Heart left ventricle (tissue), 16 donors: ENCODE measurements at regions not wholly inside any gene's neighbourhood (a gene's known extent, or its start where the extent isn't known, plus 50 kb on each side); places are given as distances from the start of the nearest gene placed in this dataset.

Experiments
- ATAC-seq, 4 donors: fragments of 200-7000 bp; cut with Tn5 transposase; one replicate each; pipeline ENCODE4 v1.9.1; 2020 to 2022; ENCODE audit warnings: moderate library complexity in 4 of 4, mild to moderate bottlenecking in 3 of 4, moderate number of reproducible peaks in 1 of 4
- DNase-seq, 5 donors: peaks; one replicate each; pipeline ENCODE4 v3.0.0-alpha.2; 2020
- H3K27ac ChIP-seq, 12 donors: fragments of 200-600 bp; sonication (generic) in 4 of 12; one replicate each; pipeline versions ENCODE4 v1.5.0 to v1.8.0; 2016 to 2022; ENCODE audit warnings: mild to moderate bottlenecking in 2 of 12
- H3K27me3 ChIP-seq, 9 donors: fragments of 200-600 bp; sonication (generic) in 2 of 9; one replicate each; pipeline versions ENCODE4 v1.5.1 to v1.8.0; 2016 to 2022; ENCODE audit warnings: mild to moderate bottlenecking in 3 of 9
- H3K36me3 ChIP-seq, 9 donors: fragments of 200-600 bp; sonication (generic) in 2 of 9; one replicate each; pipeline versions ENCODE4 v1.5.0 to v1.8.0; 2018 to 2022; ENCODE audit warnings: mild to moderate bottlenecking in 2 of 9
- H3K4me1 ChIP-seq, 12 donors: fragments of 200-600 bp; sonication (generic) in 4 of 12; one replicate each; pipeline versions ENCODE4 v1.5.0 to v1.8.0; 2016 to 2022; ENCODE audit warnings: mild to moderate bottlenecking in 3 of 12
- H3K4me3 ChIP-seq, 12 donors: fragments of 200-600 bp; sonication (generic) in 4 of 12; one replicate each; pipeline versions ENCODE4 v1.5.0 to v1.8.0; 2017 to 2022; ENCODE audit warnings: mild to moderate bottlenecking in 9 of 12, moderate library complexity in 4 of 12
- H3K9me3 ChIP-seq, 12 donors: fragments of 200-600 bp; sonication (generic) in 4 of 12; one replicate each; pipeline versions ENCODE4 v1.5.0 to v1.8.0; 2016 to 2022; ENCODE audit warnings: mild to moderate bottlenecking in 1 of 12
- POLR2A ChIP-seq, 2 donors: fragments of 450-650 bp; IDR thresholded peaks; one replicate each; pipeline ENCODE4 v1.6.1; 2017; ENCODE audit warnings: antibody characterized with exemption in 2 of 2, mild to moderate bottlenecking in 2 of 2, moderate library complexity in 2 of 2
- WGBS, 4 donors: extraction: QIAGEN DNeasy Blood & Tissue Kit in 2 of 4; methylation state at CpG; one replicate each; pipeline versions ENCODE4 v1.1.5 to v1.1.7; 2013 to 2018; 5-methylcytosine and 5-hydroxymethylcytosine counted together
- intact Hi-C, 10 donors: fragments of 100-400 bp; cut with DNase I; formaldehyde crosslinking; loops; one replicate each; pipeline versions ENCODE4 v1.11.1 to v1.14.2; 2022
- TF ChIP-seq, protein P1 (sequence below), 12 donors: fragments of 200-600 bp; sonication (generic) in 4 of 12; IDR thresholded peaks; one replicate each; pipeline versions ENCODE4 v1.5.0 to v1.8.0; 2018 to 2022; ENCODE audit warnings: antibody characterized with exemption in 12 of 12, mild to moderate bottlenecking in 5 of 12
- donor health status: ischemic (EF 13 %, LVEDD 7.1; RV severe dilation, severe dysfunction).
- donor health status: healthy with polysubstance abuse.
- donor health status: DM: no; HTN: yes; CAD: no.
- donor health status: DM: no; HTN: no; CAD: no.
- donor health status: ischemic (EF 25% LVEDD 6.9; RV normal size, moderate dysfunction).
- donor health status: ischemic (EF 25% LVEDD 5.7; RV mildly dilated, moderate dysfunction).
- donor health status: healthy.
- donor health status: DM: yes; HTN: yes; CAD: no.
- donor health status: ischemic (EF 35%, LVEDD 5.7; RV mildly dilated, moderate dysfunction).
- donor health status: nonischemic (EF 11% LVEDD 7.7; RV severe dilation, severe dysfunction).
- donor health status: DM: yes; HTN: yes; CAD: no.
- donor health status: PGD.
- donor health status: ischemic (EF 29% LVEDD 5.4; RV normal size, mild dysfunction).
- donor health status: nonischemic (EF 23%, LVEDD 6.1; RV moderate dilation, normal function).

DNA sequence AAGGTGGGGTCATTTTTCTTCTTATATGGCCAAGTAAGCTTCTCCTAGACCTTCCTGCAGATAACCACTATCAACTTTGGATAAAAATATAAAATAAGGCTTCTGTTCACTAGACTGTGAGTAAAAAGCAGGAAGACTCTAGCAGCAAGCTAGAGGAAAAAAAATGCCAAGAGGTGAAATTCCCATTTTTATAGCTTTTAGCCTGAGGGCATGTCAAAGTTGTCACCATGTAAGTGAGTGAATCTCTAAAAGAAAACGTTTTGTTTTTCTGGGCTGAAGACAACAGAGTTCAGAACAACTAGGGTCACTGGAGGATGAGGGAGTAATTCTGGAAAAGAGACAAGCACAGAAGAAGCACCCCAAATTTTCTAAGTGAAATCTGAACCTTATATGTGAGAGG, 143.9 kb upstream of the DIO3 start:
- H3K4me3 ChIP-seq: no peak overlapping the region
- no peak overlapping the region for H3K27ac ChIP-seq
- intact Hi-C loops: no loop called here
- no peak for DNase-seq
- H3K27me3 ChIP-seq: peaks cover 0 to 50% (median 4%) of the 10 kb centered on the region in 9 donors
- TF ChIP-seq, protein P1, sequence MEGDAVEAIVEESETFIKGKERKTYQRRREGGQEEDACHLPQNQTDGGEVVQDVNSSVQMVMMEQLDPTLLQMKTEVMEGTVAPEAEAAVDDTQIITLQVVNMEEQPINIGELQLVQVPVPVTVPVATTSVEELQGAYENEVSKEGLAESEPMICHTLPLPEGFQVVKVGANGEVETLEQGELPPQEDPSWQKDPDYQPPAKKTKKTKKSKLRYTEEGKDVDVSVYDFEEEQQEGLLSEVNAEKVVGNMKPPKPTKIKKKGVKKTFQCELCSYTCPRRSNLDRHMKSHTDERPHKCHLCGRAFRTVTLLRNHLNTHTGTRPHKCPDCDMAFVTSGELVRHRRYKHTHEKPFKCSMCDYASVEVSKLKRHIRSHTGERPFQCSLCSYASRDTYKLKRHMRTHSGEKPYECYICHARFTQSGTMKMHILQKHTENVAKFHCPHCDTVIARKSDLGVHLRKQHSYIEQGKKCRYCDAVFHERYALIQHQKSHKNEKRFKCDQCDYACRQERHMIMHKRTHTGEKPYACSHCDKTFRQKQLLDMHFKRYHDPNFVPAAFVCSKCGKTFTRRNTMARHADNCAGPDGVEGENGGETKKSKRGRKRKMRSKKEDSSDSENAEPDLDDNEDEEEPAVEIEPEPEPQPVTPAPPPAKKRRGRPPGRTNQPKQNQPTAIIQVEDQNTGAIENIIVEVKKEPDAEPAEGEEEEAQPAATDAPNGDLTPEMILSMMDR (IDR thresholded peaks at IDR 0.05): no peak
- no peak for ATAC-seq
- H3K4me1 ChIP-seq: no peaks in the 10 kb centered on the region
- WGBS, 4 donors: 26 to 40% (median 31%) methylated on average over 1 of the region's 1 CpG
- H3K9me3 ChIP-seq: peaks cover 0 to 10% (median 0%) of the 10 kb centered on the region in 12 donors
- H3K36me3 ChIP-seq: no peaks in the 10 kb centered on the region

DNA sequence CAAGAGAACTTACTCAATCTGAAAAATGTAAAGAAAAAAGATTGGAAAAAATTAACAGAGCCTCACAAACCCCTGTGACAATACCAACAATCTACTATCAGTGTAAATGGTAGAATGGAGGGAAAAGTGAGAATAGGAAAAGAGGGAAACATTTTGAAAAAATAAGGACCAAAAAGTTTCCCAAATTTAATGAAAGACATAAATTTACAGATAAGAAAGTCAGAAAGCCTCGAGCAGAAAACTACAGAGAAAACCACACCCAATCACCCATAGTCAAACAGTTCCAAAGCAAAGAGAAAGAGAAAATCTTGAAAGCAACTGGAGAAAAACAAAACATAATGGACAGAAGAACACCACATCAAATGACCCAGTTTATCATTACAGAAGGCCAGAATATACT, 142.7 kb upstream of the DIO3 start:
- H3K27me3 ChIP-seq: peaks cover 0 to 44% (median 4%) of the 10 kb centered on the region in 9 donors
- no peak for DNase-seq
- H3K4me1 ChIP-seq: no peaks in the 10 kb centered on the region
- 38 to 49% (median 44%) methylated on average over 1 of the region's 1 CpG for WGBS, 4 donors
- TF ChIP-seq POLR2A (IDR thresholded peaks at IDR 0.05): no peak
- TF ChIP-seq, protein P1 (IDR thresholded peaks at IDR 0.05): no peak
- H3K27ac ChIP-seq: no peak overlapping the region
- intact Hi-C loops: no loop called here
- no peak overlapping the region for H3K4me3 ChIP-seq
- peaks cover 0 to 10% (median 0%) of the 10 kb centered on the region in 12 donors for H3K9me3 ChIP-seq
- H3K36me3 ChIP-seq: no peaks in the 10 kb centered on the region
- ATAC-seq: no peak

DNA sequence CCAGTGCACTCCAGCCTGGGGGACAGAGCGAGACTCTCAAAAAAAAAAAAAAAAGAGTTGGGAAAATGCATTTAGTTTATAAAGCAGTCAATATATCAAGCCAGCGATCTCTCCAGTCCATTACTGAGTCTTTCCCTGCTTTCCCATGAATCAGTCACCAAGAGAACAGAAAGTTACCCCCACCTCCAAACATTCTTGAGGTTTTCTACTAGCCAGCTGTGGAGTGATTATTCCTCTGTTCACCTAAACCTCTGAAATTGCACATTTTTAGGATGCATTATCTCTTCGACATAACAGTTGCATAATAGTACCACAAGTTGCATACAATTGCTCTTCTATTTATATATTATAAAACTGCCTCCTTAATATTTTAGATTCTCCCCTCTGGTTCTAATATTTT, 134.8 kb upstream of the DIO3 start:
- intact Hi-C loops: no loop called here
- WGBS, 4 donors: 87 to 96% (median 92%) methylated on average over 3 of the region's 3 CpGs
- TF ChIP-seq, protein P1 (IDR thresholded peaks at IDR 0.05): no peak
- Histone ChIP-seq H3K36me3 (no peaks in the 10 kb centered on the region), H3K27me3 (no peaks in the 10 kb centered on the region), H3K9me3 (peaks cover 0 to 22% (median 0%) of the 10 kb centered on the region in 12 donors), H3K4me3 (no peak overlapping the region), H3K27ac (no peak overlapping the region), H3K4me1 (no peaks in the 10 kb centered on the region)
- ATAC-seq: no peak
- DNase-seq: no peak

DNA sequence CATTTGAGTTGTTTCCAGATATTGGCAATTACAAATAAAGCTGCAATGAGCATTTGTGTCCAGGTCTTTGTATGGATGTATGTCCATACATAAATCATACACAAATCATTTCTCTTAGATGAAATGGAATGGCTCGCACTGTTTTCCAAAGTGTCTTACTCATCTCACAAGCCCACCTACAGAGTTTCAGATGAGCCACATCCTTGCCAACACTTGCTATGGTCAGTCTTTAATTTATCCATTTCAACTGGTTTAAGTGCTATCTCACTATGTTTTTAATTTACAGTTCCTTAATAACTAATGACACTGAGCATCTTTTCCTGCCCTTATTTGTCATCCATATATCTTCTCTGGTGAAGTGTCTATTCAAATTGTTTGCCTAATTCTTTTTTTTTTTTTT, 132.9 kb upstream of the DIO3 start:
- ATAC-seq (no peak), DNase-seq (no peak)
- intact Hi-C loops: no loop called here
- Histone ChIP-seq H3K27me3 (peaks cover 0 to 15% (median 0%) of the 10 kb centered on the region in 9 donors), H3K4me1 (no peaks in the 10 kb centered on the region), H3K9me3 (peaks cover 0 to 22% (median 0%) of the 10 kb centered on the region in 12 donors), H3K36me3 (no peaks in the 10 kb centered on the region), H3K4me3 (no peak overlapping the region), H3K27ac (no peak overlapping the region)
- TF ChIP-seq, protein P1 (IDR thresholded peaks at IDR 0.05): no peak
- no peak for TF ChIP-seq POLR2A (IDR thresholded peaks at IDR 0.05)
- WGBS, 4 donors: 93 to 100% (median 99%) methylated on average over 1 of the region's 1 CpG
